ENCODE measurements at regions not wholly inside any gene's neighbourhood (a gene's known extent, or its start where the extent isn't known, plus 50 kb on each side); places are given as distances from the start of the nearest gene placed in this dataset.

DNA sequence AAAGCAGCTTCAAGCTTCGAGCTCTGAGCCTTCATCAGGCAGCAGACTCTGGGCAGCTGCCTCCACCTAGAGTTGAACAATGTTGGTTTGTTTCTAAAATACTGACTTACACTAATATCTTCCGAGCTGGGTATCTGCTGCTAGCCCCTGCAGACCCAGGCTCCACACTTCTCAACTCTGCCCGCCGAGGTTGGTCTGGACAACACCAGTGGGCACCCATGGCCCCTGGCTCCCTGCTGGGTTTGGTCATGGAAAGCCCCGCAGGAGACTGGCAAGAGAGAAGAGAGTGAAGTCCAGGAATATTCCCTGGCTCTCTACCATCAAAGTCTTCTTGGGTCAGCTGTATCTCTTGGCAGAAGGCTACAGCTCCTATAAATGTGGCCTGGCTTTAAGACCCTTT, 214.2 kb upstream of the TMEM132C start:
- Histone ChIP-seq H3K27ac (ENCODE audit: low read depth, low read length) (no peak overlapping the region), H3K79me1 (ENCODE audit: low read depth, low read length) (no peaks in the 10 kb centered on the region), H3K18ac (ENCODE audit: extremely low read depth, low read length) (no peak overlapping the region), H3K4me1 (replicated peaks in 1 of 4; ENCODE audit: control insufficient read depth in 3 of 4, insufficient read depth in 4 of 4, low read length in 3 of 4) (peaks cover 2 to 11% (median 6%) of the 10 kb centered on the region in 4 experiments; a peak in 6 of 7 replicates), H3K23ac (ENCODE audit: insufficient read length) (no peak overlapping the region), H2AK5ac (ENCODE audit: low read depth, low read length) (no peak overlapping the region), H2BK15ac (ENCODE audit: low read length) (no peak overlapping the region), H4K8ac (ENCODE audit: extremely low read depth, insufficient read depth, low read length) (no peak overlapping the region), H3K4me3 (ENCODE audit: extremely low read depth in 1 of 4, insufficient read depth in 2 of 4, low read depth in 3 of 4, low read length in 4 of 4) (no peak overlapping the region), H3K27me3 (replicated peaks in 1 of 4; ENCODE audit: control insufficient read depth in 3 of 4, extremely low read depth in 1 of 4, insufficient read depth in 3 of 4, low read length in 3 of 4) (no peaks in the 10 kb centered on the region), H2BK20ac (ENCODE audit: low read length) (no peak overlapping the region), H4K5ac (ENCODE audit: insufficient read length, low read depth, low read length) (no peak overlapping the region), H3K9ac (replicated peaks in 1 of 4; ENCODE audit: extremely low read depth in 1 of 4, low read depth in 3 of 4, low read length in 3 of 4) (no peak overlapping the region), H3K56ac (replicated peaks; ENCODE audit: insufficient read length, low read depth, low read length) (no peak overlapping the region), H4K91ac (replicated peaks; ENCODE audit: insufficient read length, low read length) (no peak overlapping the region), H3K79me2 (ENCODE audit: control insufficient read depth in 1 of 2, insufficient read depth in 2 of 2, low read length in 2 of 2) (no peaks in the 10 kb centered on the region), H2BK120ac (replicated peaks; ENCODE audit: low read depth, low read length) (no peak overlapping the region), H4K20me1 (replicated peaks in 1 of 2; ENCODE audit: control insufficient read depth in 1 of 2, insufficient read depth in 2 of 2, low read length in 2 of 2) (peaks cover 0 to 4% of the 10 kb centered on the region in 2 experiments), H3K23me2 (ENCODE audit: low read depth, low read length) (peaks cover 2% of the 10 kb centered on the region; the same call in 1 of the 2 replicates), H3K4me2 (ENCODE audit: insufficient read depth in 1 of 2, low read depth in 2 of 2, low read length in 2 of 2) (no peak overlapping the region), H3K36me3 (ENCODE audit: control insufficient read depth in 2 of 4, insufficient read depth in 4 of 4, low read length in 3 of 4) (no peaks in the 10 kb centered on the region), H3K4ac (replicated peaks; ENCODE audit: insufficient read length, low read depth, low read length) (no peak overlapping the region), H3K14ac (ENCODE audit: insufficient read length) (no peak overlapping the region), H2BK5ac (ENCODE audit: low read depth, low read length) (no peak overlapping the region), H2AFZ (ENCODE audit: low read length) (no peak overlapping the region), H2BK12ac (ENCODE audit: low read depth, low read length) (no peak overlapping the region), H3K9me3 (ENCODE audit: insufficient read depth in 2 of 2, low read depth in 1 of 2, low read length in 1 of 2) (no peaks in the 10 kb centered on the region)
- ChIA-PET CTCF (ENCODE audit: partially characterized antibody) (interaction anchor here (0.6 to 3.8 kb wide), 2 partner anchors 17 to 47 kb away, joined by 4 to 11 read pairs; no protein-coding TSS in a partner anchor), POLR2A (ENCODE audit: partially characterized antibody) (no interaction called here)
- DNase-seq (ENCODE audit: low read depth in 1 of 2, low spot score in 2 of 2) (no peak), FAIRE-seq (no peak)
- WGBS, 2 experiments (ENCODE audit: extremely low coverage in 1 of 2, insufficient coverage in 1 of 2, insufficient read length in 1 of 2, insufficient replicate concordance in 2 of 2, low coverage in 1 of 2, low lambda C conversion rate in 2 of 2, missing lambda C conversion rate in 1 of 2) = 91% methylated on average over 5 of the region's 5 CpGs; no CpG with 5 or more reads in 1 of the 2 experiments
- TF ChIP-seq CREB1 (IDR thresholded peaks at IDR 0.05) (no peak), RAD21 (IDR thresholded peaks at IDR 0.05 in 1 of 2, conservative IDR thresholded peaks at IDR 0.05 in 1 of 2; ENCODE audit: low read depth in 2 of 2, low read length in 2 of 2) (0 out of 4 replicates have a peak, but pooled peaks of 1 of the 2 experiments have one; percentile 3), TBP (IDR thresholded peaks at IDR 0.05; ENCODE audit: low read depth, low read length) (no peak)
- TF ChIP-seq, protein P1, sequence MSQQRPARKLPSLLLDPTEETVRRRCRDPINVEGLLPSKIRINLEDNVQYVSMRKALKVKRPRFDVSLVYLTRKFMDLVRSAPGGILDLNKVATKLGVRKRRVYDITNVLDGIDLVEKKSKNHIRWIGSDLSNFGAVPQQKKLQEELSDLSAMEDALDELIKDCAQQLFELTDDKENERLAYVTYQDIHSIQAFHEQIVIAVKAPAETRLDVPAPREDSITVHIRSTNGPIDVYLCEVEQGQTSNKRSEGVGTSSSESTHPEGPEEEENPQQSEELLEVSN (IDR thresholded peaks at IDR 0.05) = no peak
